GM18951 (cell line): ENCODE measurements at regions not wholly inside any gene's neighbourhood (a gene's known extent, or its start where the extent isn't known, plus 50 kb on each side); places are given as distances from the start of the nearest gene placed in this dataset.
"Not testable (repeated sequence)": the region's sequence is repeated elsewhere in the genome, so short reads cannot be mapped to it uniquely, and the experiment has no call there.

Source experiments
- POLR2A ChIP-seq: IDR thresholded peaks from 4 replicates; pipeline ENCODE4 v1.6.1; 2011; ENCODE audit warnings: mild to moderate bottlenecking; ENCODE audit not compliant: insufficient read length, insufficient read depth; ENCODE audit errors: extremely low read depth
- in situ Hi-C: fragments of 300-500 bp; cut with MboI; formaldehyde crosslinking; loops from one replicate; pipeline ENCODE4 v1.12.0; 2022; ENCODE audit warnings: low sequenced_read_pairs, mixed read lengths, inconsistent platforms; ENCODE audit not compliant: unreplicated experiment

DNA sequence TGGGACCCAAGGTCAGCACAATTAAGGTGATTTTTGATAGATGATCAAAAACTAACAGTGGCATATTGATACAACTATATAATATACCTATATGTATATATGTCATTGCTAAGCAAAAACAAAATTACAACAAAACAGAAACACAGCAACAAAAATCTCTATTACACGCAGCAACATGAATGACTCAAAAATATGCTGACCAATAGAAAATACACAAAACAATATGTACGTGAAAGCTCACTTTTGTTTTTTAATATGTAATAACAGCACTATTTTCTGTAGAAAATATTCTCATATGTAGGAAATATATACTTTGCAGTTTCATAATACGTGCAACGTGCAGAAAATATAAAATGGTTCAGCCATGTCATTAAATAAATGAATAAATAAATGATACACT is 1985.7 kb upstream of the CDH9 start:
- no peak for TF ChIP-seq POLR2A
- in situ Hi-C loops = no loop called here

- in situ Hi-C loops = no loop called here
- TF ChIP-seq POLR2A = no peak
These were observed 1985.2 kb upstream of the CDH9 start for GRCh38 chr5:29023541-29023940.

DNA sequence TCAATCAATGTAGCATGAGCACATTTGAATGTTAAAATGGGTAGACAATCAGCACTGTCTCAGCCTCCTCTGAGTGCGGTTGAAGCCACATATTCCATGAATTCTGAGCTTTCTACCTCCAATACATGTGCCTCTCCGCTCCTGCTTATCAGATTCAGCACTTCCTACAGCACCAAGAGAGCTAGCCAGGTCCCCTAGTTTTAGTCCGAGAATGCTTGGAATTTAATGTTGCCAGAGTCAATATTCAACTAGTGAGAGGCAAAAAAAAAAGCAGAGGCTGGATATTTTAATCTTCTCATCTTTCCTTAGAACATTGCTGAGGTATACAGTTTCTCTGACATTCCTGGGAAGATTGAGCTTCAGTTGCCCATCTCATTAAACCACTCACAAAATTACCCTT is 1979.1 kb upstream of the CDH9 start:
- no peak for TF ChIP-seq POLR2A
- in situ Hi-C loops = no loop called here

DNA sequence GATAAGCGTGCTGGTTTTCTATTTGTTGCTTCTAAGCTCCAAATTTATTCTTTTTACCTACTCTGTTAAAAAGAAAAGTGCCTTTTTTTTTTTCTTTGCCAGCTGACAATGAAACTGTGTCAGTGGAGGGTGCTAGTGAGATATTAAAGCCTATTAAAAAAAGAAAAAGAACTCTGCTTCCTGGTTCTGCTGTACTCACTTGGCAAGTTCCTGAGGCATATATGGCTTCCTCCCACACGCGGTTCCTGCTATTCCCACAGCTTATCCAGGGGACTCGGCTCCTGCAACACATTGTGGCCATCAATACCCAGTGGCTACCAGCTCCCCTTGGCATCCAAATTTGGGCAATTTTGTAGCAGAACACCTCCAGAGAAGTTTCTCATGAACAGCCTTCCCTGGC is 1977.7 kb upstream of the CDH9 start:
- in situ Hi-C loops = no loop called here
- no peak for TF ChIP-seq POLR2A

- in situ Hi-C loops = no loop called here
- no peak for TF ChIP-seq POLR2A
These were observed 1977.1 kb upstream of the CDH9 start for GRCh38 chr5:29015523-29015922.

DNA sequence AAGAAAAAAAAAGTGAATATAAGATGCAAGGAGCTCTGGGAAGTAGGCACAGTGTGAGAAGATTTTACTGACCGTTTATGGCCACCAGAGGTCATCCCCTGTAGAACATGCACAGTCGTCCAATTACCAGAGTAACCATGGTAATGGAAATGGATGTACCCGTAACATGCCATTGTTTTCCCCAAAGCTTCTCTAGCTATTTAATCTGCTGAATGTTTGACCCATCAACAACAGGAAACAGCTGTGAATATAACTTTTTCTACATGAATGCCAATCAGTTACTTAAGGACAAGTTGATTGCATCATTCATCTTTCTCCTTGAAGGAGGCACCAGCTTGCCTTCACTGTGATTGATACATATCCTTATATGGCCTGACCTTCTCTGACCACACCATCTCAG is 1967.0 kb upstream of the CDH9 start:
- TF ChIP-seq POLR2A = no peak
- in situ Hi-C loops = no loop called here

DNA sequence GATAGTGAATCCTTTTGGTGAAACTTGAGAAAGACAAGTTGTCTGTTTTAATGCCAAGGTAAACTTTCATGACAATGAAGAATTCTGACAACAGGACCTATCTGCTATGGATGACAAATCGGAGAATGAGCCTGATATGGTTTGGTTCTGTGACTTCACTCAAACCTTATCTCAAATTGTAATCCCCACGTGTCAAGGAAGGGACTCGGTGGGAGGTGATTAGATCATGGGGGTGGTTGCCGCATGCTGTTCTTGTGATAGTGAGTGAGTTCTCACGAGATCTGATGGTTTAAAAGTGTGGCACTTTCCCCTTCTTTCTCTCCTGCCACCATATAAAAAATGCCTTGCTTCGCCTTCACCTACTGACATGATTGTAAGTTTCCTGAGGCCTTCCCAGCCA is 1964.1 kb upstream of the CDH9 start:
- TF ChIP-seq POLR2A = no peak
- in situ Hi-C loops = no loop called here

- no peak for TF ChIP-seq POLR2A
- in situ Hi-C loops = no loop called here
These were observed 1963.3 kb upstream of the CDH9 start for GRCh38 chr5:29001666-29002065.

DNA sequence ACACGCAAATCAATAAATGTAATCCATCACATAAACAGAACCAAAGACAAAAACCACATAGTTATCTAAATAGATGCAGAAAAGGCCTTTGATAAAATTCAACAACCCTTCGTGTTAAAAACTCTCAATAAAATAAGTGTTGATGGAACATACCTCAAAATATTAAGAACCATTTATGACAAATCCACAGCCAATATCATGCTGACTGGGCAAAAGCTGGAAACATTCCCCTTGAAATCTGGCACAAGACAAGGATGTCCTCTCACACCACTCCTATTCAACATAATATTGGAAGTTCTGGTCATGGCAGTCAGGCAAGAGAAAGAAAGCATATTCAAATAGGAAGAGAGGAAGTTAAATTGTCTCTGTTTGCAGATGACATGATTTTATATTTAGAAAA is 1946.3 kb upstream of the CDH9 start:
- in situ Hi-C loops = no loop called here
- no peak for TF ChIP-seq POLR2A

- TF ChIP-seq POLR2A = no peak
- in situ Hi-C loops = no loop called here
These were observed 1937.1 kb upstream of the CDH9 start for GRCh38 chr5:28975508-28975907.

- in situ Hi-C loops = no loop called here
- TF ChIP-seq POLR2A = no peak
These were observed 1929.5 kb upstream of the CDH9 start for GRCh38 chr5:28967848-28968247.

DNA sequence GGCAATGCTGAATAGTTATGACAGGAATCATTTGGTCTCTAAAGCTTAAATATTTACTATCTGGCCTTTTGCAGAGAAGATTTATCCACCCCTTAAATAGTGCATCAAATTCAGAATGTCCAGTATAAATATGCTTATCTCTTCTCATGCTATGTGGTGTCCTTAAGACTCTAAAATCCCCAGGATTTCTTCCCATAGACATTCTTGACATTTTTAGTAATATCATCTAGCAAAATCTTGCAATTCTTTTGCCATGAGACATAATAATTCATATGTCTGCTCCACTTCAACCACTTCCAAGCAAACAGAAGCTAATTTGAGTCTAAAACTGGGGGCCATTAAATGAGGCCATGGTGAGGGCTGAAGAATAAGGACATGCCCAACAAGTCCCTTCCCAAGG is 1923.4 kb upstream of the CDH9 start:
- no peak for TF ChIP-seq POLR2A
- in situ Hi-C loops = no loop called here

GRCh38 chr5:28958581-28958980 is 1920.2 kb upstream of the CDH9 start:
- no peak for TF ChIP-seq POLR2A
- in situ Hi-C loops = no loop called here

GRCh38 chr5:28957450-28957849 is 1919.1 kb upstream of the CDH9 start:
- TF ChIP-seq POLR2A = no peak
- in situ Hi-C loops = no loop called here

DNA sequence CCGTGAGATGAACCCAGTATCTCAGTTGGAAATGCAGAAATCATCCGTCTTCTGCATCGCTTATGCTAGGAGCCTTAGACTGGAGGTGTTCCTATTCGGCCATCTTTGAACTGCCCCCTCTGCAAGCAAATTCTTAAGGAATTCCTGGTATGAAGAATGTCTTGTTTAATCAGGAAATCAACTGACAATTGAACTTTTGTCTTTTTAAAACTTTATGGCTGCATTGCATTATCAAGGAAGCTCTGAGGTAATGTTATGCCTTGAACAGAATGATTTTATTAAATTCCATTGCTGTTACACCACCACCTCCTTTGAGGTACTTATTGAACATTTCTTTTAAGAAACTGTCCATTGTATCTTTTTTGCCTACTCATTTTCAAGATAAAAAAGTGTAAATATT is 1915.7 kb upstream of the CDH9 start:
- in situ Hi-C loops = no loop called here
- TF ChIP-seq POLR2A = no peak

GRCh38 chr5:28947865-28948264 is 1909.5 kb upstream of the CDH9 start:
- no peak for TF ChIP-seq POLR2A
- in situ Hi-C loops = no loop called here

DNA sequence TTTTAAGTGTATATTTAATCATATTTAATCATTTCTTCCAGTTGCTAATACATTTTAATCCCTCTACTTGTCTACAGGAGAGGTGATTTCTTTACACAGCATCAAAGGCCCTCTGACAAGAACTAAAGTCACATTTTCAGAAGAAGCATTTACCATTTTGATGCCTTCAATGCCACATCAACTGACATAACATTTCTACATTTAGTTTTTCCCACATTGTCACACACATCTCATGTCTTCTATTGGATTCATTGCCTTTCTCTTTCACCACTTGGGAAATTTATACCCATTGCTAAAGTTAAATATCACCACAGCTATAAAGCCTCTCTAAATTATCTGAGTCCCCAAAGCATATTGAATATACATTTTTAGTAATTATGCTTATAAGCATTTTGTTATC is 1907.5 kb upstream of the CDH9 start:
- no peak for TF ChIP-seq POLR2A
- in situ Hi-C loops = no loop called here

DNA sequence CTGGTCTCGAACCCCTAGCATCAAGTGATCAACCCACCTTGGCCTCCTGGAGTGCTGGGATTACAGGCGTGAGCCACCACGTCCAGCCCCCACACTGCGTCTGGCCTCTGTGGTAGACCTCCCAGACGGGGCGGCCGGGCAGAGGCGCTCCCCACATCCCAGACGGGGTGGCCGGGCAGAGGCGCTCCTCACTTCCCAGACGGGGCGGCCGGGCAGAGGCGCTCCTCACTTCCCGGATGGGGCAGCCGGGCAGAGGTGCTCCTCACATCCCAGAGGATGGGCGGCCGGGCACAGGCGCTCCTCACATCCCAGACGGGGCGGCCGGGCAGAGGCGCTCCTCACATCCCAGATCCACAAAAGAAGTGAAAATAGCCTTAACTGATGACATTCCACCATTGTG is 1891.0 kb upstream of the CDH9 start:
- in situ Hi-C loops = not testable (repeated sequence)

DNA sequence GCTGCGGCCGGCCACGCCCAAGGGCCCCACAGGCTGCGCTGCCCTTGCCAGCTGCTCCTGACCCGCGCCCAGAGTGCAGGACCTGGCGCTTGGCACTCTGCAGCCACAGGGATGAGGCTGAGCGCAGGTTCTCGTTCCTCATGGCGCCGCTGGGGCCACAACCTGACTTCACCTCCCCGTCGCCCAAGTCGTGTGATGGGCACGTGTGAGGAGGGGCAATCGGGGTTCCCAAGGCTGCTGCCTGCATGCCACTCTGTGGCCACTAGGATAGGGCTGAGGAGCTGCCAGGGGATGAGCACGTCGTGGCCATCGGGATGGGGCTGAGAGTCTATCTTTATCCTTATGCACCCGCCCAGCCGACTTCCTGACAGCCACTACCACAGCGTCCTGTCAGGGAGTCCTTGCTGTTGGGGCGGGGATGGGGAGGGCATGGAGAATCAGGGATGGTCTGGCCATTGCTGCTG is 1890.0 kb upstream of the CDH9 start:
- in situ Hi-C loops = not testable (repeated sequence)
